ENCODE measurements at regions not wholly inside any gene's neighbourhood (a gene's known extent, or its start where the extent isn't known, plus 50 kb on each side); places are given as distances from the start of the nearest gene placed in this dataset.

DNA sequence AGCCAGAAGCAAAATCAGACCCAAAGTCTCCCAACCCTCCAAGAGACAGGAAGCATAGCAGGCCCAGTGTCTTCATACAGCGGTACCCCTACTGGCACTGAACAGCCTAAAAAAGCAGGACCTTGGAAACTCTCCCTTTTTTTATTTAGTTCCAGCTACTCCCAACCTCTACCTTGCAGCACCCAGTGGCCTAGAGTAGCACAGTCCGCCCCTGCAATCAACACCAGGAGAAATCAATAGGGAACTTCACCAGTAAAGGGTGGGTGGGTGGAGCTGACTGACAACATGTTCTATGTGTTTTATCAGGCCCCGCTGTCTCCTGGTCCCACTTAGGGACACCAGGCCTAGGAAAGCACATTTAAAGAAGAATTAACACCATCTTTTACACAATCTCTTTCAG lies 378.5 kb upstream of the CT83 start:
- TF ChIP-seq CTCF (conservative IDR thresholded peaks at IDR 0.05) (no peak), EZH2 (IDR thresholded peaks at IDR 0.05; ENCODE audit: low read depth) (no peak)
